22Rv1 (cell line): ENCODE measurements at regions not wholly inside any gene's neighbourhood (a gene's known extent, or its start where the extent isn't known, plus 50 kb on each side); places are given as distances from the start of the nearest gene placed in this dataset.

Experiments
- H3K27ac ChIP-seq: fragments of 450-650 bp; 2 replicates; pipeline ENCODE4 v1.5.1; 2017
- CTCF ChIP-seq: fragments of 450-650 bp; IDR thresholded peaks from 2 replicates; pipeline ENCODE4 v1.5.1; 2017; ENCODE audit warnings: mild to moderate bottlenecking
- ZFX ChIP-seq: fragments of 450-650 bp; IDR thresholded peaks from 2 replicates; pipeline ENCODE4 v1.6.1; 2017; ENCODE audit warnings: antibody characterized with exemption, borderline replicate concordance

DNA sequence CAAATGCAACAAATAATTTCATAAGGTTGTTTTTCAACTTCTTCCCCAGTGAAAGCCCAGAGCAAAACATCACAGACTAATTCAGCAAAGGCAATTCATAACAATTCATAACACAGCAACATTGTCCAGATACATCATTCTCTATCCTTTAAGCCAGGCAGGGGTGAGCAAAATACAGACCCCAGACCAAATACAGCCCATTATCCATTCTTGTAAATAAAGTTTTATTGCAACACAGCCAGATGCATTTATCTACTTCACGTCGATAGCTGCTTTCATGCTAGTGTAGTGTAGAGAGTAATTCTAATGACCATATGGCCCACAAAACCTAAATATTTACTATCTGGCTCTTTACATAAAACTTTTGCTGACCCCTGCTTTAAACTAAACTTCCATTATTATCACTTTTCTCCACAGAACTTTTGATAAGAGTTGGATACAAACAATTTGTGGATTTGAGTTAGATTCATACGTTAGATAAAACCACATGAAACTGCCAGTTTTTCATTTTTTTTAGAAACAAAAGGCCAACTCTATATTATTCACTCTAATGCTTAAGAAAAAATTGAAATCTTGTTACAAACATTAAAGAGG is 174.4 kb downstream of the DUSP6 start:
- no peak for TF ChIP-seq ZFX
- no peak for TF ChIP-seq CTCF
- H3K27ac ChIP-seq: no peak overlapping the region

GRCh38 chr12:89176676-89177075 is 175.6 kb downstream of the DUSP6 start:
- no peak overlapping the region for H3K27ac ChIP-seq
- TF ChIP-seq CTCF (no peak), ZFX (no peak)

- no peak for TF ChIP-seq ZFX
- TF ChIP-seq CTCF: no peak
- H3K27ac ChIP-seq: no peak overlapping the region
These were observed 178.6 kb downstream of the DUSP6 start for GRCh38 chr12:89173678-89174077.

DNA sequence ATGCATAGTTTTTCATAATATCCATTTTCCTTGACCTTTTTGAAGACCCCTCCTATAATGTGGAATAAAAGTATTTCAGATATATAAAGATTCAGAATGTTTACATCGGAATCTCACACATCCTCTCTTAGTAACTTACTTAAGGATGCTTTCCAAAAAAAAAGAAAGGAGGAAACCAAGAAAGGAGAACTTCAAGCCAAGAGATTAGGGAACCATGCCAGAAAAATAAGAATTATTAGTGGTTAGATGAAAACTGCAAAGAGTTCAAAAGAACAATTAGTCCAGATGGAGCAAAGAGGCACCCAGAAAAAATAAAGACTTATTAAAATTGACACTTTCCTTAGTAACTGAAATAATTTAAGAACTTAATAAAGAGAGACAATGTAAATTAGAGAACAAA is 179.2 kb downstream of the DUSP6 start:
- no peak overlapping the region for H3K27ac ChIP-seq
- no peak for TF ChIP-seq CTCF
- no peak for TF ChIP-seq ZFX

- no peak overlapping the region for H3K27ac ChIP-seq
- no peak for TF ChIP-seq ZFX
- TF ChIP-seq CTCF: no peak
These were observed 180.1 kb downstream of the DUSP6 start for GRCh38 chr12:89172224-89172623.

GRCh38 chr12:89169321-89169720 is 183.0 kb downstream of the DUSP6 start:
- TF ChIP-seq ZFX (no peak), CTCF (no peak)

GRCh38 chr12:89167986-89168385 is 184.3 kb downstream of the DUSP6 start:
- H3K27ac ChIP-seq: no peak overlapping the region
- no peak for TF ChIP-seq CTCF
- TF ChIP-seq ZFX: no peak

More at GRCh38 chr12:89169321-89169720, 183.0 kb downstream of the DUSP6 start:
- H3K27ac ChIP-seq: no peak overlapping the region
